Activated CD4-positive, CD25-positive, alpha-beta regulatory T cell (primary cell): ENCODE measurements at regions not wholly inside any gene's neighbourhood (a gene's known extent, or its start where the extent isn't known, plus 50 kb on each side); places are given as distances from the start of the nearest gene placed in this dataset.
"Not testable (repeated sequence)": the region's sequence is repeated elsewhere in the genome, so short reads cannot be mapped to it uniquely, and the experiment has no call there.

Source experiments
- DNase-seq, 4 experiments: peaks; one replicate each; lab custom pipeline; 2025; lab: John Stamatoyannopoulos, UW

- DNase-seq: no peak
These were observed 70.4 kb upstream of the ACTRT2 start for GRCh38 chr1:2950926-2951305.

- DNase-seq: no peak
These were observed 69.4 kb upstream of the ACTRT2 start for GRCh38 chr1:2951856-2952255.

GRCh38 chr1:2952371-2952770 is 68.9 kb upstream of the ACTRT2 start:
- no peak for DNase-seq

- DNase-seq: no peak
These were observed 68.3 kb upstream of the ACTRT2 start for GRCh38 chr1:2952992-2953391.

- no peak for DNase-seq
These were observed 67.5 kb upstream of the ACTRT2 start for GRCh38 chr1:2953688-2954285.

GRCh38 chr1:2955652-2956051 is 65.6 kb upstream of the ACTRT2 start:
- DNase-seq: no peak

GRCh38 chr1:2956576-2956975 is 64.7 kb upstream of the ACTRT2 start:
- DNase-seq: no peak

GRCh38 chr1:2957329-2957728 is 63.9 kb upstream of the ACTRT2 start:
- DNase-seq: no peak

GRCh38 chr1:2959881-2960280 is 61.4 kb upstream of the ACTRT2 start:
- not testable (repeated sequence) for DNase-seq

GRCh38 chr1:2961081-2961480 is 60.2 kb upstream of the ACTRT2 start:
- no peak for DNase-seq

- no peak for DNase-seq
These were observed 59.6 kb upstream of the ACTRT2 start for GRCh38 chr1:2961661-2962060.

- DNase-seq: no peak
These were observed 59.2 kb upstream of the ACTRT2 start for GRCh38 chr1:2962061-2962460.

- DNase-seq: no peak
These were observed 58.7 kb upstream of the ACTRT2 start for GRCh38 chr1:2962541-2962940.

GRCh38 chr1:2962946-2963345 is 58.3 kb upstream of the ACTRT2 start:
- no peak for DNase-seq

- no peak for DNase-seq
These were observed 55.6 kb upstream of the ACTRT2 start for GRCh38 chr1:2965676-2966075.

GRCh38 chr1:2966449-2967328 is 54.6 kb upstream of the ACTRT2 start:
- DNase-seq: no peak

- DNase-seq: no peak
These were observed 53.9 kb upstream of the ACTRT2 start for GRCh38 chr1:2967329-2967725.

GRCh38 chr1:2967881-2968280 is 53.4 kb upstream of the ACTRT2 start:
- no peak for DNase-seq

- no peak for DNase-seq
These were observed 52.8 kb upstream of the ACTRT2 start for GRCh38 chr1:2968471-2968881.

- no peak for DNase-seq
These were observed 52.0 kb upstream of the ACTRT2 start for GRCh38 chr1:2969011-2969844.

GRCh38 chr1:2969845-2970291 is 51.4 kb upstream of the ACTRT2 start:
- DNase-seq: no peak

GRCh38 chr1:2970311-2971071 is 50.8 kb upstream of the ACTRT2 start:
- DNase-seq: no peak
